ENCODE measurements at regions not wholly inside any gene's neighbourhood (a gene's known extent, or its start where the extent isn't known, plus 50 kb on each side); places are given as distances from the start of the nearest gene placed in this dataset.

GRCh38 chr5:75823811-75824210 lies 106.6 kb upstream of the POC5 start (continued):
- TF ChIP-seq LBX2 (CRISPR knock-in tag; IDR thresholded peaks at IDR 0.05; ENCODE audit: borderline replicate concordance) (no peak), BATF2 (CRISPR knock-in tag; IDR thresholded peaks at IDR 0.05) (no peak), CSRNP2 (CRISPR knock-in tag; conservative IDR thresholded peaks at IDR 0.05; ENCODE audit: low read depth) (no peak)

GRCh38 chr5:75818661-75819060 lies 101.4 kb upstream of the POC5 start:
- CTCF ChIA-PET (ENCODE audit: low intra/inter-chr PET ratio, low total read pairs), result no interaction called here
- Histone ChIP-seq H2AFZ (ENCODE audit: low read length) (no peak overlapping the region), H3K27me3 (ENCODE audit: control insufficient read depth in 1 of 2, insufficient read depth in 2 of 2, low read length in 2 of 2) (no peaks in the 10 kb centered on the region), H3K79me2 (ENCODE audit: insufficient read depth, low read length) (no peaks in the 10 kb centered on the region), H4K20me1 (ENCODE audit: insufficient read depth, low read length) (no peaks in the 10 kb centered on the region), H3K9ac (ENCODE audit: insufficient read depth, low read depth, low read length) (no peak overlapping the region), H3K27ac (ENCODE audit: extremely low read length, insufficient read depth, low read length) (no peak overlapping the region), H3K4me3 (replicated peaks in 1 of 3; ENCODE audit: insufficient read depth in 1 of 3, low read depth in 2 of 3, low read length in 3 of 3) (no peak overlapping the region), H3K36me3 (replicated peaks in 1 of 2; ENCODE audit: control insufficient read depth in 1 of 2, insufficient read depth in 2 of 2, low read length in 2 of 2) (no peaks in the 10 kb centered on the region), H3K9me3 (ENCODE audit: low read length) (no peaks in the 10 kb centered on the region), H3K4me2 (ENCODE audit: low read depth, low read length) (no peak overlapping the region), H3K4me1 (ENCODE audit: insufficient read depth, low read length) (no peaks in the 10 kb centered on the region)
- TF ChIP-seq ZBTB43 (CRISPR knock-in tag; conservative IDR thresholded peaks at IDR 0.05) (no peak), PAWR (CRISPR knock-in tag; IDR thresholded peaks at IDR 0.05; ENCODE audit: borderline replicate concordance) (no peak), ZNF777 (CRISPR knock-in tag; IDR thresholded peaks at IDR 0.05) (no peak), MAFK (conservative IDR thresholded peaks at IDR 0.05 in 1 of 2, IDR thresholded peaks at IDR 0.05 in 1 of 2; ENCODE audit: low read length in 2 of 2) (no peak), ZNF251 (CRISPR knock-in tag; IDR thresholded peaks at IDR 0.05) (no peak), ZNF367 (CRISPR knock-in tag; IDR thresholded peaks at IDR 0.05; ENCODE audit: borderline replicate concordance) (no peak), REL (CRISPR knock-in tag; conservative IDR thresholded peaks at IDR 0.05) (no peak), ZNF790 (CRISPR knock-in tag; IDR thresholded peaks at IDR 0.05; ENCODE audit: borderline replicate concordance) (no peak), NCOA1 (CRISPR knock-in tag; IDR thresholded peaks at IDR 0.05) (no peak), SMAD9 (CRISPR knock-in tag; IDR thresholded peaks at IDR 0.05) (no peak), POLR2AphosphoS5 (IDR thresholded peaks at IDR 0.05; ENCODE audit: low read depth, low read length) (no peak), ZNF563 (CRISPR knock-in tag; IDR thresholded peaks at IDR 0.05) (no peak), ZIK1 (CRISPR knock-in tag; IDR thresholded peaks at IDR 0.05; ENCODE audit: borderline replicate concordance, low read depth) (no peak), PRMT3 (CRISPR knock-in tag; IDR thresholded peaks at IDR 0.05; ENCODE audit: borderline replicate concordance, low read depth) (no peak)
- intact Hi-C loops (cut with micrococcal nuclease; ENCODE audit: unreplicated experiment), result no loop called here
- no TSS peak for BruUV-seq (replicated peaks)
- DNase-seq (ENCODE audit: low spot score) (no peak), FAIRE-seq (no peak), ATAC-seq (no peak)
- POLR2A ChIA-PET, result no interaction called here
- in situ Hi-C loops (cut with HindIII; ENCODE audit: extremely low pct_ligation_motif_present, low pct_unique_long_range_greater_than_20kb), result no loop called here
- 70% methylated on average over 2 of the region's 2 CpGs for WGBS (ENCODE audit: low lambda C conversion rate)

Measured in HepG2 (cell line).